ENCODE measurements at regions not wholly inside any gene's neighbourhood (a gene's known extent, or its start where the extent isn't known, plus 50 kb on each side); places are given as distances from the start of the nearest gene placed in this dataset.

GRCh38 chr11:106467501-106467900 is 390.0 kb downstream of the AASDHPPT start:
- Histone ChIP-seq H3K9me3 (no peaks in the 10 kb centered on the region), H3K27ac (no peak overlapping the region), H3K4me3 (no peak overlapping the region), H3K36me3 (no peaks in the 10 kb centered on the region), H3K27me3 (no peaks in the 10 kb centered on the region), H3K4me1 (no peaks in the 10 kb centered on the region)
- no peak for DNase-seq (ENCODE audit: low spot score in 2 of 2)
- TF ChIP-seq POLR2AphosphoS5 (IDR thresholded peaks at IDR 0.05) (no peak), POLR2A (IDR thresholded peaks at IDR 0.05) (no peak), CTCF (IDR thresholded peaks at IDR 0.05) (no peak)
- intact Hi-C loops (cut with DNase I; ENCODE audit: low total_unique reads) = no loop called here

GRCh38 chr11:106468086-106468485 is 390.6 kb downstream of the AASDHPPT start:
- intact Hi-C loops (cut with DNase I; ENCODE audit: low total_unique reads) = no loop called here
- no peak overlapping the region for H3K4me3 ChIP-seq
- no peaks in the 10 kb centered on the region for H3K36me3 ChIP-seq
- H3K9me3 ChIP-seq = no peaks in the 10 kb centered on the region
- H3K27me3 ChIP-seq = no peaks in the 10 kb centered on the region
- TF ChIP-seq CTCF (IDR thresholded peaks at IDR 0.05) (no peak), POLR2AphosphoS5 (IDR thresholded peaks at IDR 0.05) (no peak), POLR2A (IDR thresholded peaks at IDR 0.05) (no peak)
- DNase-seq (ENCODE audit: low spot score in 2 of 2) = no peak
- H3K27ac ChIP-seq = no peak overlapping the region
- no peaks in the 10 kb centered on the region for H3K4me1 ChIP-seq

- H3K9me3 ChIP-seq = no peaks in the 10 kb centered on the region
- no peak overlapping the region for H3K4me3 ChIP-seq
- no peak overlapping the region for H3K27ac ChIP-seq
- intact Hi-C loops (cut with DNase I; ENCODE audit: low total_unique reads) = no loop called here
- no peak for TF ChIP-seq CTCF (IDR thresholded peaks at IDR 0.05)
- no peak for TF ChIP-seq POLR2A (IDR thresholded peaks at IDR 0.05)
- TF ChIP-seq POLR2AphosphoS5 (IDR thresholded peaks at IDR 0.05) = no peak
- DNase-seq (ENCODE audit: low spot score in 2 of 2) = no peak
- H3K4me1 ChIP-seq = no peaks in the 10 kb centered on the region
- no peaks in the 10 kb centered on the region for H3K27me3 ChIP-seq
- H3K36me3 ChIP-seq = no peaks in the 10 kb centered on the region
Observed at GRCh38 chr11:106468531-106468930, 391.1 kb downstream of the AASDHPPT start.

GRCh38 chr11:106470230-106470629 is 392.8 kb downstream of the AASDHPPT start:
- H3K27me3 ChIP-seq = no peaks in the 10 kb centered on the region
- no peak for DNase-seq (ENCODE audit: low spot score in 2 of 2)
- intact Hi-C loops (cut with DNase I; ENCODE audit: low total_unique reads) = no loop called here
- peaks cover 0 to 7% of the 10 kb centered on the region in 2 donors for H3K9me3 ChIP-seq
- no peaks in the 10 kb centered on the region for H3K36me3 ChIP-seq
- no peak overlapping the region for H3K4me3 ChIP-seq
- no peak for TF ChIP-seq CTCF (IDR thresholded peaks at IDR 0.05)
- TF ChIP-seq POLR2A (IDR thresholded peaks at IDR 0.05) = no peak
- TF ChIP-seq POLR2AphosphoS5 (IDR thresholded peaks at IDR 0.05) = no peak
- H3K27ac ChIP-seq = no peak overlapping the region
- H3K4me1 ChIP-seq = no peaks in the 10 kb centered on the region

- TF ChIP-seq POLR2A (IDR thresholded peaks at IDR 0.05) = no peak
- no peak for TF ChIP-seq CTCF (IDR thresholded peaks at IDR 0.05)
- TF ChIP-seq POLR2AphosphoS5 (IDR thresholded peaks at IDR 0.05) = no peak
- no peak for DNase-seq (ENCODE audit: low spot score in 2 of 2)
- Histone ChIP-seq H3K36me3 (no peaks in the 10 kb centered on the region), H3K9me3 (peaks cover 0 to 7% of the 10 kb centered on the region in 2 donors), H3K27me3 (no peaks in the 10 kb centered on the region), H3K4me1 (no peaks in the 10 kb centered on the region), H3K4me3 (no peak overlapping the region), H3K27ac (no peak overlapping the region)
- intact Hi-C loops (cut with DNase I; ENCODE audit: low total_unique reads) = no loop called here
Observed at GRCh38 chr11:106471276-106471675, 393.8 kb downstream of the AASDHPPT start.

All from breast epithelium (tissue), 4 donors.